DMS53 treated with DMSO at 0.1 percent for 48 hours (cell line): ENCODE measurements at regions not wholly inside any gene's neighbourhood (a gene's known extent, or its start where the extent isn't known, plus 50 kb on each side); places are given as distances from the start of the nearest gene placed in this dataset.

Experiments
- DNase-seq: peaks from one replicate; lab custom pipeline; 2025; ENCODE audit not compliant: unreplicated experiment; lab: John Stamatoyannopoulos, UW

GRCh38 chr13:73765651-73766384 lies 368.4 kb downstream of the KLF12 start:
- DNase-seq: peak; percentile 34

GRCh38 chr13:73759434-73759833 lies 374.8 kb downstream of the KLF12 start:
- no peak for DNase-seq

- DNase-seq: no peak
Observed at GRCh38 chr13:73757481-73758233, 376.5 kb downstream of the KLF12 start.

- DNase-seq: peak; percentile 27
Observed at GRCh38 chr13:73754727-73755292, 379.4 kb downstream of the KLF12 start.

GRCh38 chr13:73754241-73754640 lies 380.0 kb downstream of the KLF12 start:
- DNase-seq: no peak

GRCh38 chr13:73751290-73751689 lies 382.9 kb downstream of the KLF12 start:
- no peak for DNase-seq

GRCh38 chr13:73748404-73748803 lies 385.8 kb downstream of the KLF12 start:
- no peak for DNase-seq

- DNase-seq: no peak
Observed at GRCh38 chr13:73745190-73745589, 389.0 kb downstream of the KLF12 start.

GRCh38 chr13:73742982-73743381 lies 391.2 kb downstream of the KLF12 start:
- no peak for DNase-seq

GRCh38 chr13:73741742-73742141 lies 392.5 kb downstream of the KLF12 start:
- DNase-seq: no peak

GRCh38 chr13:73741111-73741510 lies 393.1 kb downstream of the KLF12 start:
- no peak for DNase-seq

- DNase-seq: no peak
Observed at GRCh38 chr13:73740666-73741065, 393.5 kb downstream of the KLF12 start.

- no peak for DNase-seq
Observed at GRCh38 chr13:73739394-73739793, 394.8 kb downstream of the KLF12 start.

GRCh38 chr13:73738626-73739025 lies 395.6 kb downstream of the KLF12 start:
- DNase-seq: no peak

- no peak for DNase-seq
Observed at GRCh38 chr13:73737214-73737613, 397.0 kb downstream of the KLF12 start.

- no peak for DNase-seq
Observed at GRCh38 chr13:73733706-73734105, 400.5 kb downstream of the KLF12 start.

GRCh38 chr13:73732350-73732749 lies 401.9 kb downstream of the KLF12 start:
- DNase-seq: no peak

GRCh38 chr13:73731564-73731963 lies 402.6 kb downstream of the KLF12 start:
- DNase-seq: no peak

GRCh38 chr13:73730014-73730413 lies 404.2 kb downstream of the KLF12 start:
- no peak for DNase-seq

- DNase-seq: no peak
Observed at GRCh38 chr13:73729046-73729445, 405.2 kb downstream of the KLF12 start.

GRCh38 chr13:73722120-73722519 lies 412.1 kb downstream of the KLF12 start:
- no peak for DNase-seq

GRCh38 chr13:73721571-73721970 lies 412.6 kb downstream of the KLF12 start:
- DNase-seq: no peak
